PC-3 (cell line): ENCODE measurements at regions not wholly inside any gene's neighbourhood (a gene's known extent, or its start where the extent isn't known, plus 50 kb on each side); places are given as distances from the start of the nearest gene placed in this dataset.

Source experiments
- ATAC-seq: fragments of 200-7000 bp; cut with Tn5 transposase; 2 replicates; pipeline ENCODE4 v1.9.1; 2020; ENCODE audit warnings: mild to moderate bottlenecking, moderate library complexity
- BruUV-seq: library from RNA; stranded (reverse); fragments of 400-500 nt; replicated peaks from 2 replicates; lab custom pipeline; 2021; lab: Mats Ljungman, UMichigan
- CTCF ChIA-PET: fragments of 300-600 bp; sonication (Branson Sonifier 250); formaldehyde crosslinking; loops from one replicate; lab custom pipeline; 2022; ENCODE audit warnings: antibody characterized with exemption; lab: Charles Lee
- POLR2A ChIA-PET: fragments of 300-600 bp; sonication (Branson Sonifier 250); formaldehyde crosslinking; loops from one replicate; lab custom pipeline; 2022; ENCODE audit warnings: antibody characterized with exemption; ENCODE audit not compliant: unreplicated experiment; lab: Charles Lee
- DNase-seq: peaks from one replicate; pipeline ENCODE4 v3.0.0-alpha.2; 2015
- H2AFZ ChIP-seq: fragments of 300-600 bp; sonication (generic); 2 replicates; pipeline ENCODE4 v1.6.0; 2016; ENCODE audit warnings: antibody characterized with exemption, low read length
- H3F3A ChIP-seq: fragments of 300-600 bp; sonication (generic); one replicate; pipeline ENCODE4 v1.6.0; 2017; ENCODE audit warnings: antibody characterized with exemption, low read length, control low read depth, mild to moderate bottlenecking; ENCODE audit not compliant: unreplicated experiment
- H3K27ac ChIP-seq: fragments of 300-600 bp; sonication (generic); 2 replicates; pipeline ENCODE4 v1.5.1; 2016; ENCODE audit warnings: mild to moderate bottlenecking, low read length
- H3K27me3 ChIP-seq: fragments of 300-600 bp; sonication (generic); 2 replicates; pipeline ENCODE4 v1.6.1; 2016; ENCODE audit warnings: low read length, mixed read lengths
- H3K36me3 ChIP-seq: fragments of 300-600 bp; sonication (generic); 2 replicates; pipeline ENCODE4 v1.6.1; 2016; ENCODE audit warnings: low read depth, mixed run types, low read length, mixed read lengths
- H3K4me1 ChIP-seq: fragments of 300-600 bp; sonication (generic); 2 replicates; pipeline ENCODE4 v1.5.1; 2016; ENCODE audit warnings: low read length; ENCODE audit not compliant: insufficient read depth
- H3K4me2 ChIP-seq: fragments of 300-600 bp; sonication (generic); 2 replicates; pipeline ENCODE4 v1.6.0; 2016; ENCODE audit warnings: low read length
- H3K4me3 ChIP-seq: fragments of 300-600 bp; sonication (generic); 2 replicates; pipeline ENCODE4 v1.5.1; 2016; ENCODE audit warnings: mild to moderate bottlenecking, low read length, mixed read lengths
- H3K79me2 ChIP-seq: fragments of 300-600 bp; sonication (generic); 2 replicates; pipeline ENCODE4 v1.6.1; 2017; ENCODE audit warnings: low read length, mixed read lengths
- H3K9ac ChIP-seq: fragments of 300-600 bp; sonication (generic); 2 replicates; pipeline ENCODE4 v1.6.0; 2016; ENCODE audit warnings: mild to moderate bottlenecking, low read length
- H3K9me2 ChIP-seq: fragments of 300-600 bp; sonication (generic); replicated peaks from 2 replicates; pipeline ENCODE4 v1.6.1; 2016; ENCODE audit warnings: mixed run types, low read length, mixed read lengths
- H3K9me3 ChIP-seq: fragments of 300-600 bp; sonication (generic); 2 replicates; pipeline ENCODE4 v1.6.1; 2016; ENCODE audit warnings: low read length, mixed read lengths
- H4K20me1 ChIP-seq: fragments of 300-600 bp; sonication (generic); 2 replicates; pipeline ENCODE4 v1.6.1; 2016; ENCODE audit warnings: low read length, mixed read lengths
- CTCF ChIP-seq: fragments of 300-600 bp; sonication (generic); conservative IDR thresholded peaks from 2 replicates; pipeline ENCODE4 v1.5.1; 2017; ENCODE audit warnings: antibody characterized with exemption, low read depth, mild to moderate bottlenecking, low read length
- EZH2 ChIP-seq: fragments of 300-600 bp; sonication (generic); IDR thresholded peaks from one replicate; pipeline ENCODE4 v1.6.1; 2017; ENCODE audit warnings: antibody characterized with exemption, mild to moderate bottlenecking, low read length; ENCODE audit not compliant: unreplicated experiment
- EZH2phosphoT487 ChIP-seq: fragments of 300-600 bp; sonication (generic); IDR thresholded peaks from 2 replicates; pipeline ENCODE4 v1.6.1; 2018; ENCODE audit warnings: mild to moderate bottlenecking, antibody characterized with exemption, low read length, borderline replicate concordance
- intact Hi-C: fragments of 100-400 bp; cut with micrococcal nuclease; formaldehyde crosslinking; loops from 2 replicates; pipeline ENCODE4 v1.9.0; 2023

GRCh38 chr14:61929651-61930050, 167.4 kb downstream of the SNAPC1 start:
- no TSS peak for BruUV-seq
- ChIA-PET CTCF (interaction anchor here (1.1 kb wide), 1 partner anchor 197 kb away, joined by 3 read pairs; no protein-coding TSS in a partner anchor), POLR2A (interaction anchor here (0.5 to 2.7 kb wide), 2 partner anchors 57 to 94 kb away, joined by 3 to 10 read pairs; no protein-coding TSS in a partner anchor)
- Histone ChIP-seq H3K27me3 (no peaks in the 10 kb centered on the region), H3K27ac (peak overlapping the region; percentile 96), H3F3A (peaks cover 8% of the 10 kb centered on the region), H3K9me2 (no peaks in the 10 kb centered on the region), H3K9ac (peak overlapping the region; percentile 91), H3K79me2 (peaks cover 61% of the 10 kb centered on the region), H3K4me2 (peak overlapping the region; percentile 93), H3K4me1 (peaks cover 80% of the 10 kb centered on the region), H4K20me1 (no peaks in the 10 kb centered on the region), H3K4me3 (peak overlapping the region; percentile 70), H3K36me3 (peaks cover 5% of the 10 kb centered on the region), H2AFZ (no peak overlapping the region), H3K9me3 (no peaks in the 10 kb centered on the region)
- no peak for DNase-seq
- no peak for ATAC-seq
- intact Hi-C loops, result loop anchor here (10.0 kb wide), 1 partner anchor 1115 kb away; the partner anchor contains the start of gene KCNH5
- no peak for TF ChIP-seq EZH2phosphoT487
- TF ChIP-seq CTCF, result no peak

GRCh38 chr14:61930101-61930857, 168.1 kb downstream of the SNAPC1 start:
- no peak for DNase-seq
- CTCF ChIA-PET, result interaction anchor here (1.1 kb wide), 1 partner anchor 196 kb away, joined by 3 read pairs; no protein-coding TSS in a partner anchor
- ATAC-seq, result no peak

More at GRCh38 chr14:61930101-61930857, 168.1 kb downstream of the SNAPC1 start:
- no peak overlapping the region for H2AFZ ChIP-seq
- H3K27me3 ChIP-seq, result no peaks in the 10 kb centered on the region
- peak overlapping the region; percentile 96 for H3K27ac ChIP-seq
- no peaks in the 10 kb centered on the region for H4K20me1 ChIP-seq
- H3K4me1 ChIP-seq, result peaks cover 83% of the 10 kb centered on the region
- H3K9ac ChIP-seq, result peak overlapping the region; percentile 91
- peaks cover 12% of the 10 kb centered on the region for H3F3A ChIP-seq
- peak overlapping the region; percentile 93 for H3K4me2 ChIP-seq
- H3K36me3 ChIP-seq, result peaks cover 5% of the 10 kb centered on the region
- no peak for TF ChIP-seq EZH2phosphoT487
- TF ChIP-seq EZH2, result no peak
- TF ChIP-seq CTCF, result no peak
- BruUV-seq, result no TSS peak
- peak overlapping the region; percentile 70 for H3K4me3 ChIP-seq
- H3K9me3 ChIP-seq, result no peaks in the 10 kb centered on the region
- POLR2A ChIA-PET, result no interaction called here
- peaks cover 66% of the 10 kb centered on the region for H3K79me2 ChIP-seq
- no peaks in the 10 kb centered on the region for H3K9me2 ChIP-seq
- intact Hi-C loops, result no loop called here
